Lower lobe of right lung (tissue), 2 donors: ENCODE measurements at regions not wholly inside any gene's neighbourhood (a gene's known extent, or its start where the extent isn't known, plus 50 kb on each side); places are given as distances from the start of the nearest gene placed in this dataset.

Experiments used
- ATAC-seq, 2 donors: fragments of 200-7000 bp; cut with Tn5 transposase; one replicate each; pipeline ENCODE4 v1.9.1; 2020 to 2022; ENCODE audit warnings: mild to moderate bottlenecking in 2 of 2, moderate library complexity in 2 of 2
- DNase-seq: peaks from one replicate; pipeline ENCODE4 v3.0.0-alpha.2; 2020
- H3K27ac ChIP-seq: fragments of 200-600 bp; one replicate; pipeline ENCODE4 v1.8.0; 2022
- H3K27me3 ChIP-seq: fragments of 200-600 bp; one replicate; pipeline ENCODE4 v1.8.0; 2022; ENCODE audit warnings: low read depth
- H3K36me3 ChIP-seq: fragments of 200-600 bp; one replicate; pipeline ENCODE4 v1.8.0; 2022; ENCODE audit warnings: mild to moderate bottlenecking
- H3K4me1 ChIP-seq: fragments of 200-600 bp; one replicate; pipeline ENCODE4 v1.8.0; 2022
- H3K4me3 ChIP-seq: fragments of 200-600 bp; one replicate; pipeline ENCODE4 v1.8.0; 2022; ENCODE audit warnings: mild to moderate bottlenecking
- H3K9me3 ChIP-seq: fragments of 200-600 bp; one replicate; pipeline ENCODE4 v1.8.0; 2022
- intact Hi-C: fragments of 100-400 bp; cut with DNase I; formaldehyde crosslinking; loops from one replicate; pipeline ENCODE4 v1.11.0; 2022
- TF ChIP-seq, protein P1 (sequence below): fragments of 200-600 bp; IDR thresholded peaks from one replicate; pipeline ENCODE4 v1.8.0; 2022; ENCODE audit warnings: antibody characterized with exemption, mild to moderate bottlenecking
- donor health status: DM: no; HTN: yes; CAD: no; lungs with severe emphysema.

DNA sequence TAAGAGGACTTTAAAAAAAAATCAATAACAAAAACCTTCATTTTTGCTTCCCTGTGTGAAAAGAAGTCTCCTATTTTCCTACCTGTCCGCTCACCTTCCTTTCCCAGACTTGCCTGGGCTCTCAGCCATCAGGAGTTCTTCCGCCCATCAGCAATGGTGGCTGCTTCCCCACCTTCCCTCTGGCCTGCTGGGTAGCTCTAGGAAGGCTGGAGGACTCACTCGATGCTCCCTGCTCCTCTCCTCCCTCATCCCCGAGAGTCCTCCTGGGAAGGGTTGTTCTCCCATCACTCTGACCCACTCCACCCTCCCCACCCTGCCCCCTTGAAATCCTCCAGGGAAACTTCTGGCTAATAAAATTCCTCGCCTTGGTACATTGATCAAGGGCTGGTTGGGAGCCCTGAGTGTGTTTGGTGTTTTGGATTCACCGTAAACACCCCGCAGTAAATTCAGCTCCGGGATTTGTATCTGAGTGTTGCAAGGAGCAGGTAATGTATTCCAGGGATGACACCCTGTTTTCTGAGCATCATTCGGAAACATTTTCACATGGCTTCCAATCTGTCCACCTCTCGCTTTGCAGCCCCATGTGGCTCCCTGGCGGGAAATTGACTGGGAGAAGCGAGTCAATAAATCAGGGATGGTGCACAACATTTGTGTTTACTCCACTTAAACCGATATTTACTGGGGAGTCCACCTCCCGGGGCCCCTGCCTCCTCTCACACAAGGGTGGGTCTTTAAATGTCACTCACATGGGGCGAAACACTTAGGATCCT is 126.4 kb upstream of the SDK1 start:
- Histone ChIP-seq H3K27ac (no peak overlapping the region), H3K27me3 (peaks cover 8% of the 10 kb centered on the region), H3K4me3 (no peak overlapping the region), H3K36me3 (no peaks in the 10 kb centered on the region), H3K9me3 (no peaks in the 10 kb centered on the region), H3K4me1 (no peaks in the 10 kb centered on the region)
- ATAC-seq (no peak), DNase-seq (peak; percentile 14)
- intact Hi-C loops, result no loop called here
- TF ChIP-seq, protein P1, sequence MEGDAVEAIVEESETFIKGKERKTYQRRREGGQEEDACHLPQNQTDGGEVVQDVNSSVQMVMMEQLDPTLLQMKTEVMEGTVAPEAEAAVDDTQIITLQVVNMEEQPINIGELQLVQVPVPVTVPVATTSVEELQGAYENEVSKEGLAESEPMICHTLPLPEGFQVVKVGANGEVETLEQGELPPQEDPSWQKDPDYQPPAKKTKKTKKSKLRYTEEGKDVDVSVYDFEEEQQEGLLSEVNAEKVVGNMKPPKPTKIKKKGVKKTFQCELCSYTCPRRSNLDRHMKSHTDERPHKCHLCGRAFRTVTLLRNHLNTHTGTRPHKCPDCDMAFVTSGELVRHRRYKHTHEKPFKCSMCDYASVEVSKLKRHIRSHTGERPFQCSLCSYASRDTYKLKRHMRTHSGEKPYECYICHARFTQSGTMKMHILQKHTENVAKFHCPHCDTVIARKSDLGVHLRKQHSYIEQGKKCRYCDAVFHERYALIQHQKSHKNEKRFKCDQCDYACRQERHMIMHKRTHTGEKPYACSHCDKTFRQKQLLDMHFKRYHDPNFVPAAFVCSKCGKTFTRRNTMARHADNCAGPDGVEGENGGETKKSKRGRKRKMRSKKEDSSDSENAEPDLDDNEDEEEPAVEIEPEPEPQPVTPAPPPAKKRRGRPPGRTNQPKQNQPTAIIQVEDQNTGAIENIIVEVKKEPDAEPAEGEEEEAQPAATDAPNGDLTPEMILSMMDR, result no peak

GRCh38 chr7:3175285-3175902 is 125.7 kb upstream of the SDK1 start:
- H3K27ac ChIP-seq, result no peak overlapping the region
- no peak overlapping the region for H3K4me3 ChIP-seq
- intact Hi-C loops, result no loop called here
- ATAC-seq (no peak), DNase-seq (peak; percentile 14)
- no peaks in the 10 kb centered on the region for H3K9me3 ChIP-seq
- no peaks in the 10 kb centered on the region for H3K4me1 ChIP-seq
- TF ChIP-seq, protein P1, result no peak
- H3K36me3 ChIP-seq, result no peaks in the 10 kb centered on the region
- H3K27me3 ChIP-seq, result peaks cover 5% of the 10 kb centered on the region

DNA sequence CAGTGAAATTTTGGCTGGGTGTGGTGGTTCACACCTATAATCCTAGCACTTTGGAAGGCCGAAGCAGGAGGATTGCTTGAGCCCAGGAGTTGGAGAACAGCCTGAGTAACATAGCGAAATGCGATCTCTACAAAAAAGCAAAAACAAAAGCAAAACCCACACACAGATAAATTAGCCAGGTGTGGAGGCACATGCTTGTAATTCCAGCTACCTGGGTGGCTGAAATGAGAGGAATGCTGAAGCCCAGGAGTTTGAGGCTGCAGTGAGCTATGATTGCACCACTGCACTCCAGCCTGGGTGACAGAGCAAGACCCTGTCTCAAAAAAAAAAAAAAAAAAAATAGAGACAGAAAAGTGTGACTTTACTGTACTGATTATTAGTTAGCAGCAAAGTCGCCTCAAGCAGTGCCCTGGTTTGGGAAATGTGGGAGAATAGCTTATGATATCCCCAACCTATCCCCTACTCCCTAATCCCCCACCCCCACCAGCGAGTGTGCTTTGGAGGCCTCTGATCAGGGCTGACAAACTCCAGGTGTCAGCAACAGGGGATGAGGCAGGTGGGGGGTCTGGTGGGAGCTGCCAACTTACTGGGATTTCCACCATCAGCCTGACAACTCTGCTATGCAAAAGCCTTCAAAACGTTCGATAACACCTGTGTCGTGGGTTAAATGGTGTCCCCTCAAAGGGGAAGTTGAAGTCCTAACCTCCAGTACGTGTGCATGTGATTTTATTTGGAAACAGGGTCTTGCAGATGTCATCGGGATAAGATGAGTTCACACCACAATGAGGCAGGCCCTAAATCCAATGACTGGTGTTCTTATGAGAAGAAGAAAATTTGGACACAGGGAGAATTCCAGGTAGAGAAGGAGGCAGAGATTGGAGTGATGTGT is 124.7 kb upstream of the SDK1 start:
- DNase-seq, result peak; percentile 6
- H3K27me3 ChIP-seq, result peaks cover 4% of the 10 kb centered on the region
- ATAC-seq, result no peak
- H3K4me1 ChIP-seq, result no peaks in the 10 kb centered on the region
- H3K4me3 ChIP-seq, result no peak overlapping the region
- H3K27ac ChIP-seq, result no peak overlapping the region
- no peaks in the 10 kb centered on the region for H3K9me3 ChIP-seq
- TF ChIP-seq, protein P1, result no peak
- no peaks in the 10 kb centered on the region for H3K36me3 ChIP-seq
- intact Hi-C loops, result no loop called here

- TF ChIP-seq, protein P1, result no peak
- H3K4me1 ChIP-seq, result no peaks in the 10 kb centered on the region
- intact Hi-C loops, result no loop called here
- no peaks in the 10 kb centered on the region for H3K36me3 ChIP-seq
- peaks cover 4% of the 10 kb centered on the region for H3K27me3 ChIP-seq
- H3K4me3 ChIP-seq, result no peak overlapping the region
- no peak for DNase-seq
- no peak for ATAC-seq
- H3K27ac ChIP-seq, result no peak overlapping the region
- H3K9me3 ChIP-seq, result no peaks in the 10 kb centered on the region
These were observed 123.8 kb upstream of the SDK1 start for GRCh38 chr7:3177271-3177670.

DNA sequence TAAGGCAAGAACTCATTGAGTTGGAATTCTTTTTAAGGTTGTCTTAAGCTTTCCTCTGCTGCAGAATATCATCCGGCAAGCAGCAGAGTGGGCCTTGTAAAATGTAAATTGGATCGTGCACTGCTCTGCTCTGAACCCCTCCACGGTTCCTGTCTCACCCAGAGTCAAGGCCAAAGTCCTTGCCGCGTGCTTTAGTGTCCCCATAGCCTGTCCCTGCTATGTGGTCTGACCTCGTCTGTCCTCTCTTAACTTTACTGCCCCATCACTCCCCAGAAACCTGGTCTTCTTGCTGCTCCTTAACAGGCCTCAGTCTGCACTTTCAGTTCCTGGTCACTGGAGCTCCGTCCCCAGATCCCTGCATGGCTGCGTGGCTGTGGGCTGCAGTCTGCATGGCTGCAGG is 121.6 kb upstream of the SDK1 start:
- no peaks in the 10 kb centered on the region for H3K4me1 ChIP-seq
- H3K9me3 ChIP-seq, result no peaks in the 10 kb centered on the region
- ATAC-seq, result no peak
- no peaks in the 10 kb centered on the region for H3K36me3 ChIP-seq
- intact Hi-C loops, result no loop called here
- peak; percentile 14 for DNase-seq
- peaks cover 4% of the 10 kb centered on the region for H3K27me3 ChIP-seq
- no peak overlapping the region for H3K4me3 ChIP-seq
- H3K27ac ChIP-seq, result no peak overlapping the region
- TF ChIP-seq, protein P1, result no peak
